HepG2 (cell line): ENCODE measurements at regions not wholly inside any gene's neighbourhood (a gene's known extent, or its start where the extent isn't known, plus 50 kb on each side); places are given as distances from the start of the nearest gene placed in this dataset.

Experiments
- ATAC-seq: fragments of 200-7000 bp; cut with Tn5 transposase; 3 replicates; pipeline ENCODE4 v1.9.1; 2020; ENCODE audit warnings: mild to moderate bottlenecking, moderate library complexity
- BruUV-seq: library from RNA; stranded (reverse); fragments of 400-500 nt; replicated peaks from 2 replicates; lab custom pipeline; 2021; lab: Mats Ljungman, UMichigan
- CTCF ChIA-PET: fragments of 300-600 bp; formaldehyde crosslinking; extraction: SDS; loops from one replicate; lab custom pipeline; 2021; ENCODE audit warnings: low total read pairs, inconsistent platforms, low intra/inter-chr PET ratio; lab: Yijun Ruan, JAX
- POLR2A ChIA-PET: fragments of 350-600 bp; sonication (Branson Sonifier 250); formaldehyde crosslinking; loops from one replicate; lab custom pipeline; 2020; ENCODE audit warnings: antibody characterized with exemption, inconsistent platforms; lab: Yijun Ruan, JAX
- DNase-seq: peaks from one replicate; pipeline ENCODE4 v3.0.0-alpha.2; 2015; ENCODE audit warnings: low spot score
- FAIRE-seq: peaks from 3 replicates; lab custom pipeline; 2011; peaks lifted over from hg19 to GRCh38; lab: Jason Lieb, UNC
- H2AFZ ChIP-seq: one replicate; pipeline ENCODE4 v1.6.1; 2011; ENCODE audit warnings: low read length, inconsistent platforms
- H3K27ac ChIP-seq: fragments of 300-600 bp; 3 replicates; pipeline ENCODE4 v1.8.0; 2011; ENCODE audit warnings: mixed run types, mild to moderate bottlenecking, mixed read lengths, low read length, inconsistent platforms; ENCODE audit not compliant: insufficient read depth; ENCODE audit errors: extremely low read length
- H3K27me3 ChIP-seq, 2 experiments: fragments of 200-600 bp in 1 of 2; 2 replicates in 1 of 2; 3 replicates in 1 of 2; pipeline versions ENCODE4 v1.6.0 to v1.8.0; 2011; ENCODE audit warnings: low read length in 2 of 2, mild to moderate bottlenecking in 2 of 2, moderate library complexity in 2 of 2, inconsistent platforms in 1 of 2; ENCODE audit not compliant: insufficient read depth in 2 of 2, control insufficient read depth in 1 of 2
- H3K36me3 ChIP-seq, 2 experiments: fragments of 200-600 bp in 1 of 2; replicated peaks in 1 of 2; 2 replicates in 1 of 2; 3 replicates in 1 of 2; pipeline versions ENCODE4 v1.5.1 to v1.8.0; 2011; ENCODE audit warnings: low read length in 2 of 2, inconsistent platforms in 1 of 2; ENCODE audit not compliant: insufficient read depth in 2 of 2, control insufficient read depth in 1 of 2
- H3K4me1 ChIP-seq: 2 replicates; pipeline ENCODE4 v1.5.1; 2012; ENCODE audit warnings: low read length, inconsistent platforms; ENCODE audit not compliant: insufficient read depth
- H3K4me2 ChIP-seq: 2 replicates; pipeline ENCODE4 v1.6.0; 2011; ENCODE audit warnings: low read depth, low read length, inconsistent platforms
- H3K4me3 ChIP-seq, 3 experiments: fragments of 200-600 bp in 1 of 3; sonication (generic), shearing (Covaris generic) in 1 of 3; replicated peaks in 1 of 3; 2 replicates each; pipeline ENCODE4 v1.5.1; 2011 to 2016; ENCODE audit warnings: low read length in 3 of 3, inconsistent platforms in 2 of 3, low read depth in 2 of 3, mild to moderate bottlenecking in 2 of 3, control low read depth in 1 of 3, mixed read lengths in 1 of 3; ENCODE audit not compliant: insufficient read depth in 1 of 3
- H3K79me2 ChIP-seq: one replicate; pipeline ENCODE4 v1.6.1; 2011; ENCODE audit warnings: low read length, inconsistent platforms; ENCODE audit not compliant: insufficient read depth
- H3K9ac ChIP-seq: 2 replicates; pipeline ENCODE4 v1.6.0; 2011; ENCODE audit warnings: mild to moderate bottlenecking, low read depth, low read length, inconsistent platforms; ENCODE audit not compliant: insufficient read depth
- H3K9me3 ChIP-seq: 2 replicates; pipeline ENCODE4 v1.5.1; 2012; ENCODE audit warnings: mild to moderate bottlenecking, low read length
- H4K20me1 ChIP-seq: 2 replicates; pipeline ENCODE4 v1.6.0; 2011; ENCODE audit warnings: inconsistent platforms, mild to moderate bottlenecking, low read length, moderate library complexity; ENCODE audit not compliant: insufficient read depth
- CHD2 ChIP-seq: IDR thresholded peaks from 2 replicates; pipeline ENCODE4 v1.6.1; 2011; ENCODE audit warnings: low read depth, low read length, improper control_type of control experiment
- HCFC1 ChIP-seq: fragments of 150-350 bp; IDR thresholded peaks from 2 replicates; pipeline ENCODE4 v1.6.1; 2014; ENCODE audit warnings: low read depth, low read length
- HES4 ChIP-seq: sonication (generic); formaldehyde crosslinking; IDR thresholded peaks from 2 replicates; pipeline ENCODE4 v1.9.0; 2021; ENCODE audit warnings: mild to moderate bottlenecking, missing genetic modification reagents, borderline replicate concordance
- IRX3 ChIP-seq: sonication (generic); formaldehyde crosslinking; IDR thresholded peaks from 2 replicates; pipeline ENCODE4 v1.8.1; 2023; ENCODE audit warnings: mild to moderate bottlenecking, low read depth, missing genetic modification reagents, borderline replicate concordance
- NFYC ChIP-seq: IDR thresholded peaks from 2 replicates; pipeline ENCODE4 v1.6.1; 2016; ENCODE audit warnings: missing genetic modification reagents, missing compliant biosample characterization
- NR2C2 ChIP-seq: sonication (generic); formaldehyde crosslinking; IDR thresholded peaks from 2 replicates; pipeline ENCODE4 v1.4.0; 2020; ENCODE audit warnings: missing genetic modification reagents, mild to moderate bottlenecking, moderate library complexity, borderline replicate concordance
- PAWR ChIP-seq: sonication (generic); formaldehyde crosslinking; IDR thresholded peaks from 2 replicates; pipeline ENCODE4 v1.4.0; 2020; ENCODE audit warnings: missing genetic modification reagents, mild to moderate bottlenecking, borderline replicate concordance
- POLR2AphosphoS5 ChIP-seq: IDR thresholded peaks from 2 replicates; pipeline ENCODE4 v1.6.1; 2012; ENCODE audit warnings: low read depth, low read length
- RBFOX2 ChIP-seq: fragments of 200-400 bp; formaldehyde crosslinking; IDR thresholded peaks from 2 replicates; pipeline ENCODE4 v1.6.1; 2017; ENCODE audit warnings: low read depth, mild to moderate bottlenecking, low read length
- RNF219 ChIP-seq: sonication (generic); formaldehyde crosslinking; IDR thresholded peaks from 2 replicates; pipeline ENCODE4 v1.5.0; 2020; ENCODE audit warnings: mild to moderate bottlenecking, missing genetic modification reagents
- SRSF4 ChIP-seq: fragments of 200-400 bp; formaldehyde crosslinking; IDR thresholded peaks from one replicate; pipeline ENCODE4 v1.6.1; 2018; ENCODE audit warnings: mild to moderate bottlenecking, low read depth, low read length, moderate library complexity; ENCODE audit not compliant: poor library complexity, severe bottlenecking
- THAP7 ChIP-seq: sonication (generic); formaldehyde crosslinking; IDR thresholded peaks from 2 replicates; pipeline ENCODE4 v1.8.1; 2023; ENCODE audit warnings: mild to moderate bottlenecking, missing genetic modification reagents
- TRIM22 ChIP-seq: fragments of 450-650 bp; IDR thresholded peaks from 2 replicates; pipeline ENCODE4 v1.6.1; 2017
- ZNF567 ChIP-seq: sonication (generic); formaldehyde crosslinking; IDR thresholded peaks from 2 replicates; pipeline ENCODE4 v1.8.1; 2023; ENCODE audit warnings: mild to moderate bottlenecking, missing genetic modification reagents, borderline replicate concordance
- ZNF639 ChIP-seq: conservative IDR thresholded peaks from 2 replicates; pipeline ENCODE4 v1.6.1; 2018; ENCODE audit warnings: missing genetic modification reagents
- WGBS: methylation state at CpG from one replicate; pipeline ENCODE4 v1.1.6; 2017; ENCODE audit warnings: low lambda C conversion rate; 5-methylcytosine and 5-hydroxymethylcytosine counted together
- in situ Hi-C: cut with HindIII; loops from 2 replicates; pipeline ENCODE4 v1.10.0; 2017; ENCODE audit warnings: low pct_unique_long_range_greater_than_20kb; ENCODE audit not compliant: extremely low pct_ligation_motif_present
- intact Hi-C: fragments of 100-400 bp; cut with micrococcal nuclease; formaldehyde crosslinking; loops from one replicate; pipeline ENCODE4 v1.10.0; 2022; ENCODE audit not compliant: unreplicated experiment

DNA sequence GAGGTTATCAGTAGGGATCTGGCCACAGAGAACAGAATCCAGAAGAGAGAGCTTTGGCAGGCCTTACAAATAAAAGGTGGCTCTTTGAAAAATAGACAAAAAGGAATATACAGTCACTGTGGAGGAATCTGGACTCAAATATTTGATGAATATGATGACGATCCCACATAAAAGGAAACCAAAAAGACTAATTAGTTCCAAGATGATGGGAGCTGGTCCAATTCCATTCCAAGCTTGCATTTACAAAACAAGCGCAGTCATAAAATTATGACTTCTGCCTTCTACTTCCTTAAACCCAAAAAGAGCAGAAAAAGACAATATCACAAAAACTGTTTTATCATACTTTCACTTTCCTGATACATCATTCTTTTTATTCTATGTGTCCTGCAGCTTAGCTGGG is 285.8 kb downstream of the DIPK2A start:
- BruUV-seq: no TSS peak
- in situ Hi-C loops: no loop called here
- no peak overlapping the region for H3K27ac ChIP-seq
- H2AFZ ChIP-seq: no peak overlapping the region
- no peaks in the 10 kb centered on the region for H4K20me1 ChIP-seq
- no peaks in the 10 kb centered on the region for H3K36me3 ChIP-seq
- intact Hi-C loops: no loop called here
- WGBS: 29% methylated on average over 2 of the region's 2 CpGs
- no peaks in the 10 kb centered on the region for H3K79me2 ChIP-seq
- no peak overlapping the region for H3K4me3 ChIP-seq
- ATAC-seq: no peak
- ChIA-PET CTCF (no interaction called here), POLR2A (no interaction called here)
- TF ChIP-seq SRSF4 (no peak), ZNF567 (no peak), HCFC1 (no peak)
- no peak overlapping the region for H3K4me2 ChIP-seq
- H3K9ac ChIP-seq: no peak overlapping the region
- no peaks in the 10 kb centered on the region for H3K27me3 ChIP-seq
- DNase-seq: no peak
- H3K9me3 ChIP-seq: no peaks in the 10 kb centered on the region
- H3K4me1 ChIP-seq: no peaks in the 10 kb centered on the region
- FAIRE-seq: no peak

DNA sequence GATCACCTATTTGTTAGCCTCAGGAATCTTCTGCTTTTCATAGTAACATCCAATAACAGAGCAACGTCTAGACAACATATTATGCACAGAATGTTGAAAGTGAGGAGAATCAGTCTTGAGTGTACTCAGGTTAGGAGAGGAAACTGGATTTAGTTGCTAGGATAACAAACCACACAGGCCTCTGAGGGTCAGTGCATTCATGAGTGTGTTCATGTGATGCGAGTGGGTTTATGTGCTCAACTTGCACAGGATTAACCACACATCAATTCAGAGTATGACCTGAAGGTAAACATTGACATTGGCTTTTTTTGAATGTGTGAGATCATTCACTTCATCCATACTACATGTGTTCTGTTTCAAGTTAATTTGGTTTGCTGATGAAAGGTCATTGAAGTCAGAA is 287.6 kb downstream of the DIPK2A start:
- POLR2A ChIA-PET: no interaction called here
- Histone ChIP-seq H3K27me3 (no peaks in the 10 kb centered on the region), H2AFZ (no peak overlapping the region)
- DNase-seq: no peak
- in situ Hi-C loops: no loop called here
- TF ChIP-seq ZNF639 (no peak), CHD2 (no peak), IRX3 (CRISPR knock-in tag) (no peak), NFYC (CRISPR knock-in tag) (no peak), RNF219 (no peak), HES4 (CRISPR knock-in tag) (no peak), RBFOX2 (no peak), PAWR (no peak), NR2C2 (no peak), THAP7 (CRISPR knock-in tag) (no peak), TRIM22 (no peak), POLR2AphosphoS5 (no peak)
- TF ChIP-seq, all 625 proteins: peak for 0
- Histone ChIP-seq H4K20me1 (no peaks in the 10 kb centered on the region), H3K4me3 (no peak overlapping the region), H3K36me3 (no peaks in the 10 kb centered on the region), H3K4me2 (no peak overlapping the region), H3K79me2 (no peaks in the 10 kb centered on the region), H3K9ac (no peak overlapping the region), H3K4me1 (no peaks in the 10 kb centered on the region), H3K27ac (no peak overlapping the region), H3K9me3 (no peaks in the 10 kb centered on the region)
- ATAC-seq (no peak), FAIRE-seq (no peak)
- BruUV-seq: no TSS peak
- intact Hi-C loops: no loop called here
- CTCF ChIA-PET: no interaction called here
- WGBS: 10% methylated on average over 2 of the region's 2 CpGs
